PC-3 (cell line): ENCODE measurements at regions not wholly inside any gene's neighbourhood (a gene's known extent, or its start where the extent isn't known, plus 50 kb on each side); places are given as distances from the start of the nearest gene placed in this dataset.

Source experiments
- ATAC-seq: fragments of 200-7000 bp; cut with Tn5 transposase; 2 replicates; pipeline ENCODE4 v1.9.1; 2020; ENCODE audit warnings: mild to moderate bottlenecking, moderate library complexity
- BruUV-seq: library from RNA; stranded (reverse); fragments of 400-500 nt; replicated peaks from 2 replicates; lab custom pipeline; 2021; lab: Mats Ljungman, UMichigan
- CTCF ChIA-PET: fragments of 300-600 bp; sonication (Branson Sonifier 250); formaldehyde crosslinking; loops from one replicate; lab custom pipeline; 2022; ENCODE audit warnings: antibody characterized with exemption; lab: Charles Lee
- POLR2A ChIA-PET: fragments of 300-600 bp; sonication (Branson Sonifier 250); formaldehyde crosslinking; loops from one replicate; lab custom pipeline; 2022; ENCODE audit warnings: antibody characterized with exemption; ENCODE audit not compliant: unreplicated experiment; lab: Charles Lee
- DNase-seq: peaks from one replicate; pipeline ENCODE4 v3.0.0-alpha.2; 2015
- H2AFZ ChIP-seq: fragments of 300-600 bp; sonication (generic); 2 replicates; pipeline ENCODE4 v1.6.0; 2016; ENCODE audit warnings: antibody characterized with exemption, low read length
- H3F3A ChIP-seq: fragments of 300-600 bp; sonication (generic); one replicate; pipeline ENCODE4 v1.6.0; 2017; ENCODE audit warnings: antibody characterized with exemption, low read length, control low read depth, mild to moderate bottlenecking; ENCODE audit not compliant: unreplicated experiment
- H3K27ac ChIP-seq: fragments of 300-600 bp; sonication (generic); 2 replicates; pipeline ENCODE4 v1.5.1; 2016; ENCODE audit warnings: mild to moderate bottlenecking, low read length
- H3K27me3 ChIP-seq: fragments of 300-600 bp; sonication (generic); 2 replicates; pipeline ENCODE4 v1.6.1; 2016; ENCODE audit warnings: low read length, mixed read lengths
- H3K36me3 ChIP-seq: fragments of 300-600 bp; sonication (generic); 2 replicates; pipeline ENCODE4 v1.6.1; 2016; ENCODE audit warnings: low read depth, mixed run types, low read length, mixed read lengths
- H3K4me1 ChIP-seq: fragments of 300-600 bp; sonication (generic); 2 replicates; pipeline ENCODE4 v1.5.1; 2016; ENCODE audit warnings: low read length; ENCODE audit not compliant: insufficient read depth
- H3K4me2 ChIP-seq: fragments of 300-600 bp; sonication (generic); 2 replicates; pipeline ENCODE4 v1.6.0; 2016; ENCODE audit warnings: low read length
- H3K4me3 ChIP-seq: fragments of 300-600 bp; sonication (generic); 2 replicates; pipeline ENCODE4 v1.5.1; 2016; ENCODE audit warnings: mild to moderate bottlenecking, low read length, mixed read lengths
- H3K79me2 ChIP-seq: fragments of 300-600 bp; sonication (generic); 2 replicates; pipeline ENCODE4 v1.6.1; 2017; ENCODE audit warnings: low read length, mixed read lengths
- H3K9ac ChIP-seq: fragments of 300-600 bp; sonication (generic); 2 replicates; pipeline ENCODE4 v1.6.0; 2016; ENCODE audit warnings: mild to moderate bottlenecking, low read length
- H3K9me2 ChIP-seq: fragments of 300-600 bp; sonication (generic); replicated peaks from 2 replicates; pipeline ENCODE4 v1.6.1; 2016; ENCODE audit warnings: mixed run types, low read length, mixed read lengths
- H3K9me3 ChIP-seq: fragments of 300-600 bp; sonication (generic); 2 replicates; pipeline ENCODE4 v1.6.1; 2016; ENCODE audit warnings: low read length, mixed read lengths
- H4K20me1 ChIP-seq: fragments of 300-600 bp; sonication (generic); 2 replicates; pipeline ENCODE4 v1.6.1; 2016; ENCODE audit warnings: low read length, mixed read lengths
- CTCF ChIP-seq: fragments of 300-600 bp; sonication (generic); conservative IDR thresholded peaks from 2 replicates; pipeline ENCODE4 v1.5.1; 2017; ENCODE audit warnings: antibody characterized with exemption, low read depth, mild to moderate bottlenecking, low read length
- EZH2 ChIP-seq: fragments of 300-600 bp; sonication (generic); IDR thresholded peaks from one replicate; pipeline ENCODE4 v1.6.1; 2017; ENCODE audit warnings: antibody characterized with exemption, mild to moderate bottlenecking, low read length; ENCODE audit not compliant: unreplicated experiment
- EZH2phosphoT487 ChIP-seq: fragments of 300-600 bp; sonication (generic); IDR thresholded peaks from 2 replicates; pipeline ENCODE4 v1.6.1; 2018; ENCODE audit warnings: mild to moderate bottlenecking, antibody characterized with exemption, low read length, borderline replicate concordance
- intact Hi-C: fragments of 100-400 bp; cut with micrococcal nuclease; formaldehyde crosslinking; loops from 2 replicates; pipeline ENCODE4 v1.9.0; 2023

DNA sequence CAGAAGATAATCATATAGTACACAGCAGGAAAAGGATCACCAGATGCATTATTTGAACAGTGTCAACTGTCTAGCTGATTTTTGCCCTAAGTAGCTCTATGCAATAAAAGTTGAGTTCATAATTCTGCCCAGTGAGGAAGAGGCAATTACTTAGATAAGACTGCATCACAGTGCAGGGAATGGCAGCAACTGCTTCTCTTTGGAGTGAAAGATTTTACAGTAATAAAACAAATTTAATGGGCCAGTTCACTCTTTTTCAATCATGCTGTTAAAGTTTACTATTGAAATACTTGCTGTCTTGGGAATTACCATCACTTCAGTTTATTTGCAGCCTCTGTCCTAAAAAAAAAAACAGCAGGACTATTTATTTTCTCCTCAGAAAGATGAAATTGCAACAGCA lies 907.9 kb downstream of the ANKRD7 start:
- POLR2A ChIA-PET: no interaction called here
- Histone ChIP-seq H4K20me1 (no peaks in the 10 kb centered on the region), H3K4me2 (no peak overlapping the region), H3K27me3 (no peaks in the 10 kb centered on the region), H3K79me2 (no peaks in the 10 kb centered on the region), H3K9me3 (0 out of 2 replicates have a peak, but pooled peaks cover 2% of the 10 kb centered on the region), H2AFZ (no peak overlapping the region), H3K4me1 (no peaks in the 10 kb centered on the region), H3K27ac (no peak overlapping the region), H3K9ac (no peak overlapping the region), H3F3A (no peaks in the 10 kb centered on the region), H3K36me3 (no peaks in the 10 kb centered on the region), H3K4me3 (no peak overlapping the region), H3K9me2 (no peaks in the 10 kb centered on the region)
- no peak for TF ChIP-seq EZH2phosphoT487
- TF ChIP-seq CTCF: no peak
- TF ChIP-seq EZH2: no peak
- DNase-seq: no peak
- no TSS peak for BruUV-seq
- ATAC-seq: no peak
- CTCF ChIA-PET: no interaction called here
- intact Hi-C loops: no loop called here

DNA sequence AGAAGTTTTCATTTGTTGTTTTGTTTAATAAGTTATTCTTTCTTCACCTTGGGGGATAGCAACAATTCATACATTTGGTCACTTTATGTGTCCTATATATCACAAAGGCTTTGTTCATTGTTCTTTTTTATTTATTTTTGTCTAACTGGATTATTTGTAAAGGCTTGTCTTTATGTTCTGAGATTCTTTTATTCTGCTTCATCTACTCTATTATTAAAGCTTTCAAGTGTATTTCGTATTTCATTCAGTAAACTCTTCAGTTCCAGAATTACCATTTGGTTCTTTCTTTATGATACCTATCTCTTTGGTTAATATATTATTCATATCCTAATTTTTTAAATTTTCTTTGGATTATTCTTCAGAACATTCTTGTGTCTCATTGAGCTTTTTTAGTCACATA lies 942.9 kb downstream of the ANKRD7 start:
- no TSS peak for BruUV-seq
- DNase-seq: no peak
- ATAC-seq: no peak
- no peak overlapping the region for H3K9ac ChIP-seq
- no peaks in the 10 kb centered on the region for H3K9me2 ChIP-seq
- no peak overlapping the region for H3K4me2 ChIP-seq
- H2AFZ ChIP-seq: no peak overlapping the region
- 0 out of 2 replicates have a peak, but pooled peaks cover 4% of the 10 kb centered on the region for H3K9me3 ChIP-seq
- POLR2A ChIA-PET: no interaction called here
- H3K4me3 ChIP-seq: no peak overlapping the region
- no peaks in the 10 kb centered on the region for H3K79me2 ChIP-seq
- H3K36me3 ChIP-seq: no peaks in the 10 kb centered on the region
- H3K4me1 ChIP-seq: no peaks in the 10 kb centered on the region
- H3K27ac ChIP-seq: no peak overlapping the region
- H3K27me3 ChIP-seq: no peaks in the 10 kb centered on the region
- H4K20me1 ChIP-seq: no peaks in the 10 kb centered on the region
- CTCF ChIA-PET: no interaction called here
- intact Hi-C loops: no loop called here
- H3F3A ChIP-seq: no peaks in the 10 kb centered on the region
- TF ChIP-seq EZH2phosphoT487: no peak
- no peak for TF ChIP-seq CTCF
- no peak for TF ChIP-seq EZH2

DNA sequence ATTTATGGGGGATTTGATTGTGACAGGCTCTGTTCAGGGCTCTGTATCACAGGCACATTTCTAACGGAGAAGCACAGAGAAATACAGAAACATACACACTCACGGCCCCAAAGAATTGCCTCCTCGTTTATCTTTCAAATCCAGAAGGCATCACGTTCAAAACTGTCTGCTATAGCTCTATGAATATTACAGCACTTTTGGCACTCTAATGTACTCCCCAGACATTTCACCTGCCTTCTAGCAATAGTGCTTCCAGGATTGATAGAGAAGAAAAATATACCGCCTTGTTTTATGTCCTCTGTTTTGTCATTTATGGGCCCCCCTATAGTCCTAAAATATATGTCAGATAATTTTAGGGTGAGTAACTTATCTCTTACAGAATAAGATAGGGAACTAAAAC lies 947.5 kb downstream of the ANKRD7 start:
- Histone ChIP-seq H3K4me3 (no peak overlapping the region), H3K79me2 (no peaks in the 10 kb centered on the region), H3K9me2 (no peaks in the 10 kb centered on the region), H3K27me3 (no peaks in the 10 kb centered on the region), H3K9ac (no peak overlapping the region), H2AFZ (no peak overlapping the region), H3K4me1 (no peaks in the 10 kb centered on the region), H3K4me2 (no peak overlapping the region), H4K20me1 (no peaks in the 10 kb centered on the region), H3K9me3 (no peaks in the 10 kb centered on the region), H3K27ac (no peak overlapping the region), H3F3A (no peaks in the 10 kb centered on the region), H3K36me3 (no peaks in the 10 kb centered on the region)
- ChIA-PET POLR2A (no interaction called here), CTCF (no interaction called here)
- no peak for TF ChIP-seq CTCF
- TF ChIP-seq EZH2: no peak
- TF ChIP-seq EZH2phosphoT487: no peak
- no peak for DNase-seq
- intact Hi-C loops: no loop called here
- BruUV-seq: no TSS peak
- ATAC-seq: no peak
